ENCODE measurements at regions not wholly inside any gene's neighbourhood (a gene's known extent, or its start where the extent isn't known, plus 50 kb on each side); places are given as distances from the start of the nearest gene placed in this dataset.

GRCh38 chr12:24025153-24025798 is 75.8 kb upstream of the SOX5 start:
- DNase-seq, result no peak

GRCh38 chr12:24023081-24023480 is 73.6 kb upstream of the SOX5 start:
- no peak for DNase-seq

DNA sequence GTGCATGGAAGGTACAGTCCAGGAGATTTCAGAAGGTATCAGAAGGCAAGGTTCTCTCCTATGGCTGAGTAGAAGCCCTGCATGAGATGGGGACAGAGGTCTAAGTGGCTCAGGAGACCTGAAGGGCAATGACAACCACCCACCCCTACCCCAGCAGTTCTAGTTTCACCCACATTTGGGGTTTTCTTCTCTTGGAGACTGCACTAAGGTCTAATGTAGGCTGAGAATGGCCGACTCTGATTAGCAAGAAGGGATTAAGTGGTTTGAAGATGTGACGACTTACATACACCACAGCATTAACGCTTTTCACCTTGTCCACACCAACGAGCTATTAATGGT is 71.7 kb upstream of the SOX5 start:
- no peak for DNase-seq

- no peak for DNase-seq
These were observed 71.1 kb upstream of the SOX5 start for GRCh38 chr12:24020397-24021163.

DNA sequence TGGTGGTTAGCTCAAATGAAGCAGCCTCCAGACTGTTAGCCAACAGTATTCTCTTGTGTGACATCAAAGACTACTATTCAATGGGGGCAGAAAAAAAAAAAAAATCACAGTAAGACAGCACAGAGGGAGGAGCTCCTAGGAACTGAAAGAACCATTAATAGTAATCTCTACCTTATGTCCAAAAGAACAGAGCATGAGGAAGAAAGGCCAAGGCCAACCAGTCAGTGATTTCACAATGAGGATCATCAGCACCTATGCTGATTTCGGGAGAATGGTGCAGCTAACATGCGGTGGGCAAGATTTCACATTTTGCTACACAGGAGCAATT is 66.3 kb upstream of the SOX5 start:
- no peak for DNase-seq

DNA sequence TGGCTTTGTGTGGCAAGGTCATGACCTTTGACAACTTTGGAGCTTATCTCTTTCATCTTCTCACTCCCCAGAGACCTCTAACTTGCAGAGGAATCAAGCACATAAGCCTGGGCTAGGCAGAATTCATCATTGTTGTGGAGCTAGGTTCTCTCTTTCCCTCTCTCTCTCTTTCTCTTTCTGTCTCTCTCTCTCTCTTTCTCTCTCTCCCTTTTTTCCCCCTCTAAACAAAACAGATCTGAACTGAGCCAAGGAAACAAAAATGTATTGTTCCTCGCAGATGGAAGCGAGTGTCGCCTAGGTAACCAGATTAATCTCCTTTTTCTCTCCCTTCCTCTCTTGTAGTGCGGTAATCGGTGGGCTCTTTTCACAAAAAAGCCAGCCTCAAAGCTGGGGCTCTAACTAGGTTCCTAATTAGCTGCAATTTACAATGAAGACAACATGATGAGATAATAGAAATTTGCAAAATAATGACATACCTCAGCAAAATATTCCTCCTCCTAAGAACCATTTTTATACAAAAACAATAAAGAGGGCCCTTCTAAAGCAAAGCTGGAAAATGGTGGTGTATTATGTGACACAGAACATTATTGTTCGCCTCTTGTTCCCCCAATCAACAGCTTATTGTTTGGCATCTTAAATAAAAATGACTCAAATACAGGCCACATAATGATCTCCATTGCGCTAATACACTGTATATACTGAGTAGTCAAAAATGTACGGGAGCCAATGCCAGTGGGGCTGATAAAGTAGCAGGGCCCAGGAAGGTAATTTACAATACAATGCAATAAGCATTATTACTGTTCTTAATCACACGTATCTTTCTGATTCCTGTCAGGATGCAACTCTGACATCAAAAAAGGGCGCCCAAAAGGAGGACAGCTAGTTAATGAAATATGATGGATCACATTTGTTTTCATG is 65.7 kb upstream of the SOX5 start:
- DNase-seq, result no peak

GRCh38 chr12:24014240-24014639 is 64.8 kb upstream of the SOX5 start:
- DNase-seq, result no peak

- DNase-seq, result no peak
These were observed 63.1 kb upstream of the SOX5 start for GRCh38 chr12:24012528-24012927.

- no peak for DNase-seq
These were observed 62.5 kb upstream of the SOX5 start for GRCh38 chr12:24011927-24012507.

GRCh38 chr12:24008166-24008565 is 58.7 kb upstream of the SOX5 start:
- no peak for DNase-seq
